GM12875 (cell line): ENCODE measurements at regions not wholly inside any gene's neighbourhood (a gene's known extent, or its start where the extent isn't known, plus 50 kb on each side); places are given as distances from the start of the nearest gene placed in this dataset.

ENCODE experiments used
- H3K4me3 ChIP-seq: one replicate; pipeline ENCODE4 v1.5.1; 2011; ENCODE audit warnings: low read depth, low read length, control low read depth
- CTCF ChIP-seq: IDR thresholded peaks from 2 replicates; pipeline ENCODE4 v1.5.1; 2011; ENCODE audit warnings: low read depth, mild to moderate bottlenecking, control low read depth, inconsistent platforms, low read length, moderate library complexity, borderline replicate concordance; ENCODE audit not compliant: insufficient read depth

- TF ChIP-seq CTCF = no peak
Observed at GRCh38 chr13:85521657-85522056, 277.6 kb downstream of the SLITRK6 start.

DNA sequence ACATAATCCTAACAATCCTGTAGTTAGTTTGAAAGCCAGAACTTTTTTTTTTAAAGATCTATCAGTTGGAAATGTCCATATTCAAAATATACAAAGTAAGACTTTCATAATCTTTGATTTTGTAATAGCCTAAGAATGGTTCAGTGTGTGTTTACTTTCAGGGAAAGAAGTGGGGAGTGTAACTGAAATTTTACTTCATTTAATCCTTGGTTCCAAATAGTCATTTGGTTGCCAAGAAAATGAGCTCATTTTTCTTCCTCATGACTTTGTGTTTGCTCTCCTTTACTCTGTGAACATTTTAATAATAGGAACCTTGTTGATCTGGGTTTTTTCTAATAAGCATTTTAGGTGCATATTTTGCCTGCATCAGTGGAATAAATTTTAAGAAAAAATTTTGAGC, 278.8 kb downstream of the SLITRK6 start:
- no peak for TF ChIP-seq CTCF
- no peak overlapping the region for H3K4me3 ChIP-seq

More at GRCh38 chr13:85521657-85522056, 277.6 kb downstream of the SLITRK6 start:
- no peak overlapping the region for H3K4me3 ChIP-seq

DNA sequence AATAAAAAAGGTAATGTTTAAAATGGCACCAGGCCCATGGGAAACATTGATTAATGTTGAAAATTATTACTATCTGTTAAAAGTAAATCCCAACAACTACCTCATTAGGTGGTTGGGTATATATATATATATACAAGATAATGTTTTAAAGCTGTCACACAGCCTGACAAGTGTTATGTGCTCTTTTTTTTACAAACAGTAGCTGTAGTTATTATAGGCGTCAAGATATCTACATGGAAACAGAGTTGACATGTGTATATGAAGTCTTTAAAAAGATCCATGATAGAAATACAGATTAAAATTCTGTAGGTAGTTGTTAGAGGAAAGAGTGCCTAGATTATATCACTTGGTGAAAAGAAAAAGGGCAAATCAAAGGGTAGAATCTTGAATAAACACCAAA, 279.9 kb downstream of the SLITRK6 start:
- no peak for TF ChIP-seq CTCF
- no peak overlapping the region for H3K4me3 ChIP-seq

DNA sequence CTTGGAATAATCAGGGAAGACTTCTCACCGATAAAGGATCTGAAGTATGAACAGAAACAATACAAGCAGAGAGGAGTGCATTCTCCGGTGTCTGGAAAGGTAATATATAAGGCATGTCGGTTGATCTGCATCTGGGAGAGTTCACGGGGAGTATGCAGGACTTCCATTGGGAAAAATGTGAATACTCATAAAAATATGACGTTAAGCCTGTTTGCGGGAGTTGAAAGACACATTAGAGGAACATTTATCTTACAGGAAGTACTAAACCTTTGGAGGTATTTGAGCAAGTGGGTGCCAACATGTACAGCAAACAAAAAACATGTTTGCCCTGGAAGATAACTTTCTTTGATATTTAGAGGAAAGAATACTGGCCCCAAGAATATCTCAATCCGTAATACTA, 286.8 kb downstream of the SLITRK6 start:
- TF ChIP-seq CTCF = no peak
- H3K4me3 ChIP-seq = no peak overlapping the region

DNA sequence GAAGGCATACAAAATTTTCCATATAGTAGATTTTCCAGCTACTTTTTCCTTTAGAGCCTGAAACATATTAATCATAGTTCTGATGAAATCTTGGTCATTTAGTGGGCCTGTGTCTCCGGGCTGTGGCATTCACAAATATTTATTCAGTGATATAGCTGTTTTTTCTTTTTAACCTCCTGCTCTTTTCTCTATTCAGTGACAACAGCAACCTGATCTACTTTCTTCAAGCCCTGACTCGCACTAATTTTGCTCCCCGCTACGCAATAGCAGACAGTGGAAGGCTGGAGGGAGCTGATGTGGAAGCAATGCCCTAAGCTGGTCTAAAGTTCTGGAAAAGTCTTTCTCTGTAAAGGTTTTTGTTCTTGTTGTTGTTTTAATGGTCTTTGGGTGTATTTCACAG, 289.7 kb downstream of the SLITRK6 start:
- TF ChIP-seq CTCF = no peak
- no peak overlapping the region for H3K4me3 ChIP-seq

DNA sequence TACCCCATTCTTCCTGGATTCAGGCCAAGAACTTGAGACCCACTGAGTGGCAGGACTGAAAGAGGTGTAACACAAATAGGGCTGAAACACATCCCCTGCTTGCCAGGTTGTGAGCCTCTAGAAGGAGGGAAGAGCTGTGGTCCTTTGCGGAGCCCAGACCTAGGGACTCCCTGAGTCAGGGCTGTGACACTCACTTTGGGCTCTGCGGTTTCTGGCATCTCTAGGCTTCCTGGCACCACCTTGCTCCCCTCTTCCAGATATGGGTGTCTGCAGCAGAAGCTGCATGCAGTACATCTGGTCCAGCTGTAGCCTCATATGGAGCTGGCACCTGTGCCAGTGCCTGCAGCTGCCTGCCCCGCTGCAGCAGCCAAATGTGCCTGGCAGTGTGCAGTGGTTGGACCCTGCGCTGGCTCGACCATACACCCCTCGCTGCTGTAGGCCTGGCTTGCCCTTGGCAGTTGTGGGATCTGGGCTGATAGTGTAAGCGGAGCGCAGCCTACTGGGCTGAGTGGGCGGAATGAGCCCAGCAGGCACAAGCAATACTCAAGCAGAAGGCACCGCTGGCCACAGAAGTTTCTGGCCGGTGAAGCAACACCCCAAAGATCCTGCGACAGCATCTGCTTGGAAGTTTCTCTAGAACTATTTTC, 290.4 kb downstream of the SLITRK6 start:
- TF ChIP-seq CTCF = no peak
- no peak overlapping the region for H3K4me3 ChIP-seq

- TF ChIP-seq CTCF = no peak
- no peak overlapping the region for H3K4me3 ChIP-seq
Observed at GRCh38 chr13:85503797-85504196, 295.4 kb downstream of the SLITRK6 start.
